T follicular helper cell (primary cell): ENCODE measurements at regions not wholly inside any gene's neighbourhood (a gene's known extent, or its start where the extent isn't known, plus 50 kb on each side); places are given as distances from the start of the nearest gene placed in this dataset.
"Not testable (repeated sequence)": the region's sequence is repeated elsewhere in the genome, so short reads cannot be mapped to it uniquely, and the experiment has no call there.

Experiments used
- DNase-seq: peaks from one replicate; pipeline ENCODE4 v3.0.0-alpha.2; 2020; ENCODE audit warnings: low read depth

- DNase-seq, result no peak
Observed at GRCh38 chr4:83213640-83214039, 71.0 kb downstream of the COQ2 start.

GRCh38 chr4:83212041-83212851 lies 72.4 kb downstream of the COQ2 start:
- DNase-seq, result peak; percentile 57

GRCh38 chr4:83209419-83209818 lies 75.2 kb downstream of the COQ2 start:
- DNase-seq, result no peak

GRCh38 chr4:83208371-83209365 lies 75.9 kb downstream of the COQ2 start:
- DNase-seq, result no peak

GRCh38 chr4:83207497-83208101 lies 77.0 kb downstream of the COQ2 start:
- DNase-seq, result no peak

- no peak for DNase-seq
Observed at GRCh38 chr4:83205760-83206159, 78.8 kb downstream of the COQ2 start.

- DNase-seq, result no peak
Observed at GRCh38 chr4:83204731-83205130, 79.9 kb downstream of the COQ2 start.

- no peak for DNase-seq
Observed at GRCh38 chr4:83201761-83202160, 82.8 kb downstream of the COQ2 start.

- no peak for DNase-seq
Observed at GRCh38 chr4:83197555-83198235, 83.2 kb upstream of the PLAC8 start.

GRCh38 chr4:83196921-83197320 lies 82.4 kb upstream of the PLAC8 start:
- DNase-seq, result no peak

- DNase-seq, result no peak
Observed at GRCh38 chr4:83195269-83195668, 80.7 kb upstream of the PLAC8 start.

GRCh38 chr4:83194588-83194987 lies 80.1 kb upstream of the PLAC8 start:
- DNase-seq, result not testable (repeated sequence)

GRCh38 chr4:83192634-83193033 lies 78.1 kb upstream of the PLAC8 start:
- DNase-seq, result no peak

- no peak for DNase-seq
Observed at GRCh38 chr4:83191026-83191425, 76.5 kb upstream of the PLAC8 start.

- DNase-seq, result no peak
Observed at GRCh38 chr4:83189631-83190136, 75.2 kb upstream of the PLAC8 start.

- DNase-seq, result no peak
Observed at GRCh38 chr4:83180431-83180968, 66.0 kb upstream of the PLAC8 start.

GRCh38 chr4:83179205-83179604 lies 64.7 kb upstream of the PLAC8 start:
- DNase-seq, result no peak

GRCh38 chr4:83178029-83178428 lies 63.5 kb upstream of the PLAC8 start:
- no peak for DNase-seq

- DNase-seq, result no peak
Observed at GRCh38 chr4:83177182-83177581, 62.7 kb upstream of the PLAC8 start.

GRCh38 chr4:83174844-83175414 lies 60.4 kb upstream of the PLAC8 start:
- DNase-seq, result no peak

GRCh38 chr4:83172371-83172770 lies 57.8 kb upstream of the PLAC8 start:
- no peak for DNase-seq
